Occipital lobe (tissue), 1 donor: ENCODE measurements at regions not wholly inside any gene's neighbourhood (a gene's known extent, or its start where the extent isn't known, plus 50 kb on each side); places are given as distances from the start of the nearest gene placed in this dataset.

Experiments
- DNase-seq: peaks from one replicate; lab custom pipeline; 2025; lab: John Stamatoyannopoulos, UW

DNA sequence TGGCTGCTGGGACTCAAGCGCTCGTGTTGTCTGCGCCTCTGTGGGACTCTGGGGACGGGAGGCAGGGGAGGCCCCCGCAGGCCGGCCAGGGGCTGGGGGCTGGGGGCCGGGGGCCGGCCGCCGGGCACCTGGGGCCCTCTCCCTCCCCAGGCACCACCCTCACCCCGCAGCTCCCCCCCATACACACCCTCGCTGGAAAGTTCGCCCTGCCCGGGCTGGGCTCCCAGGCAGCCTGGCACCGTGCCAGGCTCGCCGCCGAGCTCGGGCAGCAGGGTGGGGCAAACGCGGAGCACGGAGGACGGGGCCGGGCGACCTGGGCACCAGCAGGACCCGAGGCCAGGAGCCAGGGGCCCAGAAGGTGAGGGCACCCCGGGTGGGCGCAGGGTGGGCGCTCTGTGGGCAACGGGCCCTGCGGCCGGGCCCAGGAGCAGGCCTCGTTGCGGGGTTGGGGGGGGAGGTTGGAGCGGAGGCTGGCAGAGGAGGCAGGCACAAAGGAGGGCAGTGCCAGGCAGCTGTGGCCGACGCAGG lies 76.7 kb upstream of the WNT7B start:
- DNase-seq, result peak; percentile 81

DNA sequence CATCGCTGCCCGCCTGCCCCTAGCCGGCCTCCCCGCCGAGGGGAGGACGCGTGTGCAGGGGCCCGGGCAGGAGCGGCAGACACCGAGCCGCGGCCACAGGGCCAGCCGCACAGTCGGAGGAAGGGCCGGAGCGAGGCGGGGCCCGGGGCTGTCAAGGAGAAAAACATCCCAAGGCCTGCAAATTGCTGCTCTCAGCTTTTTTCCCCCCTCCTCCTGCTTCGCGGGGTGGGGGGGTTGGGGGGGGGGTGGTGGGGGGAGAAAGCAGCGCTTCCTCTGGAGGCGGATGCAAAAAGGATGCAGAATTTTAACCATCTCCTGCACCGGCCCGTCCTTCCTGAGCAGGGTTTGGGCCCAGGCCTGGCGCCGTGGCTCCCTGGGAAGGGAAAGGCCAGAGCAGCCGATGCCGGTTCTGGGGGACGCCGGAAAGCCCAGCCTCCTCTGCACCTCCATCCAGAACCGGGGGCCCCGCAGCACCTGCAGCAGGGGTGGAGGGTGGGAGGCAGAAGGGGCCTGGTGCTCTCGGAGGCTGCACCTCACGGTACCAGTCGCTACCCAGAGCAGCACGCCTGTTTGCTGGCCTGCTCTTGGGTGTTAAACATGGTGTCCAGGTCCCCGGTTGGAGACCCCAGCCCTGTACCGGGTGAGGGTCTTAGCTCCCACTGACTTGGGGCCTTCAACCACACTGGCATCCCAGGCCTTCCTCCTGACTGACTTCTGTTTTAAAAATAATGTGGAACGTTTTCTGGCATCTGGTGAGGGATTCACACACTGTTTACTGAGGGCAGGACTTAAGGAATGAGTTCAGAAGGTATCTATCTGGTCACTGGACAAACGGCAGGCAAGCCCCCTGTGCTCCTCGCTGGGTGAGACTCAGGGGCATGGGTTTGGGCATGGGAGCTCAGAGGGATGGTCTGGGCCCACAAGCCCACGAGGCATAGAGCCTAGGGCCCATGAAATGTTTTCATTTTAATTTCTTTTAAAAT lies 77.4 kb upstream of the WNT7B start:
- DNase-seq, result peak; percentile 80

DNA sequence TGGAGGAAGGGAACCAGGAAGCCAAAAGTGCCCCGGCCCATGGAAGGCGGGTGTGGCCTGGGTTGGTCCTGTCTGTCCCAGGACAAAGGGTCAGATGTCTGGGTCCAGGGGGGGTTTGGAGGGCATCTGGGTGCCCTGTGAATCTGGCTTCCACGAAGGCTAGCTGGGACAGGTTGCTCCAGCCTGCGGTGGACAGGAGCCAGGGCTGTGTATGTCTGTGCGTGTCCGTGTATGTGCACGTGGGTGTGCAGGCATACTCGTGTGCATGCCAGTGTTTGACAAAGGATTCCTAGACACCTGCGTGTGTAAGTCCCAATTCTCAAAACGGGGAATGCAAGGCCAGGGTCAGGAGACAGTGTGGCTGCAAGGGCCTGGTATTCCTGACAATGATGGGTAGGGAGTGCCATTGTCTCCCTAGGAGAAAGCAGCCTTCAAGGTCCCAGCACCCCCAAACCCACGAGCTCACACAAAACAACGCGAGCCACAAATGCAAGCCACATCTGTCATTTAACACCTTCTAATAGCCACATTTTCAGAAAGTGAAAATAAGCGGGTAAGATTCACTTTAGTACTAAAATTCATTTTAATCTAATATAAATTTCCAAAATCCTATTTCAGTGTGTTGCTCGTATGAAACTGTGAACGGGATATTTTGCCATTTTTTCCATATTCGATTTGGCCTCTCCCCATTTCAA lies 78.4 kb upstream of the WNT7B start:
- no peak for DNase-seq

DNA sequence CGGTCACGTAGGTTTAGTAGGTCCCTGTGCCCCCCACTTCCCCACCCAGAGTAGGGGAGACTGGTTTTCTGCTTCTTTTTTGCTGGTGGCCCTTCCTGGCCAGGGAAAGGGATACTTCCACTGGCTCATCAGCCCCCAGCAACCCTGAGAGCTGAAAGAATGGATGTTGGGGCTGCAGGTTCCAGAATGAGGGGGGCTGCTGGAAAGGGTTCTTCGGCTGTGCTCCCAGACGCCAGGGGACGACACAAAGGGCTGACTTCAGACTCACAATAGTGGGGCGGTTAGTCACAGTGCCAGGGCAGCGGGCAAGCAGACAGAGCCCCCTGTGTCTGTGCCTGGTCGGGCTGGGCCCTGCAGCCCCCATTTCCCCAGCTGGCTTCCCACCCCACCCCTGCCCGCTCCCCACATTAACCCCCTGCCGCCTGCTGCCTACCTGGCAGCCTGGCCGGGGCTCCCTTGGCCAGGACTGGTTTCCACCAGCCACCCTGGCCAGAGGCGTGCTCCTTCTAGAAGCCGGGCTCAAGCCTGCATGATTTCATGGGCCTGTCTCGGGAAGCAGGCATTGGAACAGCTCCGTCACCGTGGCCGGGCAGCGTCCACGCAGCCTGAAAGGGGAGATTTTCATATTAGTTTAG lies 79.1 kb upstream of the WNT7B start:
- peak; percentile 92 for DNase-seq

DNA sequence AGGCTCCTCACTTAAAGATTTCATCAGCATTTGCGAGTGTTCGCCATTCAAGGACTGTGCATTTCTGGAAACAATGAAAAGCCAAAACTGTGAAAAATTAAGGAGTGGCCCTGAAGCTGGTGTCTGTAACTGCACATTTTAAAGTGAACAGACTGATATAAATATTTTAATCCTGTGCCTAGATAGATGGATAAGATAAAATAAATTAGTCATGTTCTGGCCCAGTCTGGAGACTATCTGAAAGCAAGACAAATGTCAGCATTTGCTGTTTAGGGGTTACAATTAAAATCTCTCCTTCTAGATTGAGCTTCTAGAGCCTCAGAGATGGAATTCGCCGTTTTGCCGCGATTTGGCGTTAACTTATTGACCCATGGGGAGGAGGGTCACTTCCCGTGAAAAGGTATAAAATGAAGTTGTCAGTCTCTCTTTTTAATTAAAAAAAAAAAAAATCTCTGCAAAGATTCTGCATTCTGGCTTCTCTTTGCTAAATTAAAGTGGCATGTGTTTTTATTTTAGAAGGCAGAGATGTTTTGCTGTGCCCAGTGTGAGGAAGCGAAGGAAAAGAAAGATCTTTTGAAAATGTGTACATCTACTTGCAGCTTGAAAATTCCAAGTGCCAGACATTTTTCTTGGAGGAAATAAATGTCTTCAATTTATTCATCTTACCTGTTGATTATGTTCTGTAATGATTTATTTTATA lies 79.7 kb upstream of the WNT7B start:
- DNase-seq, result no peak

DNA sequence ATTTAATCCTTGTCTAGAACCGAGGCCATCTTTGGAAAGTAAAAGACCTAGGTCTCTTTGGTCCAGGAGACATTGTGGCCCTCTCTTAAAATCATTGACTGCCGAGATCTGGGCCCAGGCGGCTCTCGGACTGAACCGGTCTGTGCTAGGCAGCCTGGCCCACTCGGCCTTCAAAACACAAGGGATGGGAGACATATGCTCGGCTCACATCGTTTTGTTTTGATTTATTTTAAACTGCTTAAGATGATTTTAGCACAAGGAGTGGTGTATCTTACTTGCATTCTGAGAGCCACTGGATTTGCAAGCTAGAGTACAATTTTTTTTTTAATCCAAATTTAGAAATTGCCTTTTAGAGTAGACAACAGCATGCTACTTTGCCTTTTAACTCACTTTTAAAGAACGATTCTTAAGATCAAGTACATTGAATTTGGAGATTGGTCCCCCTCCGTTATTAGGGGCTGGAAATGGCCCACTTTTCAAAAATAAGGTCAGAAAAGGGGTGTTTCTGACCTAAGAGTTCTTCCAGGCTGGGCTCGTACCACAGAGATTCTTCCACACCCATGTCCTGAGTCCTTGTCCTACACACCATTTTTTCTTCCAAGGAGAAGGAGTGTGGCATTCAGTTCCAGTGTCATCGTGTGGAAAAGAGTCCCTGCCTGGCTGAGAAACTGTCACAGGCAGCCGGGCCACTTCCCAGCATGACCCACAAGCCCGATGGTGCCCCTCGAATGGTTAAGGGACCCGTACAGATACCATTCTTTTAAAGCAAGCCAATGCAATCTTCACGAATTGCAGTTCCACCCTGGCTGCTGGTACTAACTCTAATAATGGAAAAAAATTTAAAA lies 80.5 kb upstream of the WNT7B start:
- no peak for DNase-seq

DNA sequence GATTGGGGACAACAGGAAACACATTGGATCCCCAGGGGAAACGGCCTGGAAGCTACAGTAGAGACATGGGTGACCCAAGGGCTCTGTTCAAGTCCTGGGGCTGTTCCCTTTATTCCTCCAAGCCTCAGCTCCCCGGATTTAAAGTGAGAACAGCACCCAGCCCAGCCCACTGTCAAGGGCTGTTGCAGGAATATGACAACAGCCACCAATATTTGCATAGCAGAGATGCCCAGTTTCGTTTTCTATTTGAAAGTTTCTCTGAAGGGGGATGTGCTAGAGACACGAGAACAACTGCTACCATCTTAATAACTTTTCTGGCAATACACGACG lies 81.1 kb upstream of the WNT7B start:
- DNase-seq, result no peak

DNA sequence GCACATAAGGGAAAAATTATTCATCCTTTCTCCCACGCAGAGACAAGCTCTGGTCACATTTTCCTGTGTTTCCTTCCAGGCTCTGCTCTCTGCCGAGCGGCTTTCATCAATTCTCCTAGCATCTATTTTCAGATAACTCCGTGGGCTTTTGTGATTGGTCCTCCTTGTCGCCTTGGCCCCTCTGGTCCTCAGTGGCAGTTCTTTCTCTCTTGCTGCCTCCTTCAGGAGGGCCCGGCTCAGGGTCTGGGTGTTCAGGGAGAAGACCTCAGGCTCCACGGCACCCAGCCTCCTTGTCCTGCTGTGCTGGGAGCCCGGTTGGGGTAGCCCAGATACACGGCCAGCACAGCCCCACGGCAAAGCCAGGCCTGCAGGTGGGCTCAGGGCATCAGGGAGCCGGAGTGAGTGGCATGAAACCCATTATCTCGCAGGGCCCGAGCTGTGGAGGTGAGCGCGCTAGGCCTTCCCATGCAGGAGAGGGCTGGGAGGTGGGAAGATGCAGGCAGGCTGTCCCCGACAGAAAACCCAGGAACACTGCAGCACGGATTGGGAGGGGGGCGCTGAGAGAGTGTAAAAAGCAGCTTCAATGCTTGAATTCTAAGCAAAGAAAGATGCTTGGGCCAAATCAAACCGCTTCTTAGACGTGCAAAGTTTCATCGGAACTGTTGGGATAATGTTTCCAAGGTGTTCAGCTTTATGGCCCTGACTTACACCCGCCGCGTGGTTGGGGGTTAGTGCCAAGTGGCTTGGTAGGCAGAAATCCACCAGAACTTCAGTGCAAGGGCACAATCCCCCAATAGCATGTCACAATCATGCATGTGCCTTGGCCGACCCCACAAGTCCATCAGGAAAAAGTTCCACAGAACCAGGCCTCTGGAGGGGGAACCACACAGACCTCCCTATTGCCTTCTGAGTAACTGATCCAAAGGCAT lies 81.9 kb upstream of the WNT7B start:
- no peak for DNase-seq

DNA sequence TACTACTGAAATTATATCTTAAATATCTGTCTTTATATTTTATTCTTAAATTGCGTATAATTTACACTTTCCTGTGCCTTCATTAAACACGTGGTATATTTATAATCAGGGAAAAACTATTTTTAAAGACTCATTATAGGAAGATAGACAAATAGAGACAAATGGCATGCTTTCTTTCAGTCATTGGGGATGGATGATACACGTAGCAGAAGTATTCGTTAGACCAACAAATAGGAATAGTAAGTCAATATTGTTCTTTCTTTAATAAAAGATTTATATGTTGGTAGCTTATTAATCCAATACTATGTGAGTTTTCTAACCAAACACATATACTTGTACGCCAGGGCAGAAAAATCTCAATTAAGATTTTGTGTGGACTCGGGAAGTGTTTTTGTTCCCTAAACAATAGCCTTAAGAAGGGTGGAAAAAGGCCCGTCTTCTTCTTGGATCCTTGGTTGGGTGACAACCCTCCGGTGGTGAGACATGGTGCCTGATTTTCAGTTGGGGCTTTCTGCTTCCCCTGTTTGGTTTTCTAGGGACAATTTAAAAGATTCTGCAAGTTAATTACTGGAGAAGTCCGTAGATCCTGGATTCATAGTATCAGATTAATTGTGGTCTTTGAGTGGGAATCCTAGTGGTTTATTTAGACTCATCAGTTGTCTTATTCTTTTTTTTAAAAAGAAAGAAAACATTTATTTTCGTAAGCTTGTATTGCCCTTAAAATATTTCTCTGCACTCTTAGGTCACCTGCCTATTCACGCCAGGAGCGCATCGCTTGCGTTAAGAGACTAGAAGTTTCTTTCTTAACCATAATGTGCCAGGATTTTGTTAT lies 83.5 kb upstream of the WNT7B start:
- no peak for DNase-seq

DNA sequence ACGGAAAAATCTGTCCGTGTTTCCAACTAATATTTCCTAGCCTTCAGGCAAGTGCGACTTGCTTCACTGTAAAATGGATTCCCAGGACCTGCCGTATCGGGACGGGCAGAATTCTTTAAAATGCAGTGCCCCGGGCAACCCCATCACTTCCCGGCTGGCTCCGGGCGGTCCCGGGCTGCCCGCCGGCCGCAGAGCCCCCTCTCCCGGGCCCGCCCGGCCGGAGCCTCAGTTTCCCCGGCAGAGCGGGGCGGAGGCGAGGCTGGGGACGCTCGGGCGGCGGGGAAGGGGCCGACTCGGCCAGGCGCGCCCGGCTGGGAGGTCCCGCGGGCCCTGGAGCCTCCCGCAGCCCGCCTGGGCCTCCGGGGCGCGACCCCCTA lies 84.2 kb upstream of the WNT7B start:
- no peak for DNase-seq

DNA sequence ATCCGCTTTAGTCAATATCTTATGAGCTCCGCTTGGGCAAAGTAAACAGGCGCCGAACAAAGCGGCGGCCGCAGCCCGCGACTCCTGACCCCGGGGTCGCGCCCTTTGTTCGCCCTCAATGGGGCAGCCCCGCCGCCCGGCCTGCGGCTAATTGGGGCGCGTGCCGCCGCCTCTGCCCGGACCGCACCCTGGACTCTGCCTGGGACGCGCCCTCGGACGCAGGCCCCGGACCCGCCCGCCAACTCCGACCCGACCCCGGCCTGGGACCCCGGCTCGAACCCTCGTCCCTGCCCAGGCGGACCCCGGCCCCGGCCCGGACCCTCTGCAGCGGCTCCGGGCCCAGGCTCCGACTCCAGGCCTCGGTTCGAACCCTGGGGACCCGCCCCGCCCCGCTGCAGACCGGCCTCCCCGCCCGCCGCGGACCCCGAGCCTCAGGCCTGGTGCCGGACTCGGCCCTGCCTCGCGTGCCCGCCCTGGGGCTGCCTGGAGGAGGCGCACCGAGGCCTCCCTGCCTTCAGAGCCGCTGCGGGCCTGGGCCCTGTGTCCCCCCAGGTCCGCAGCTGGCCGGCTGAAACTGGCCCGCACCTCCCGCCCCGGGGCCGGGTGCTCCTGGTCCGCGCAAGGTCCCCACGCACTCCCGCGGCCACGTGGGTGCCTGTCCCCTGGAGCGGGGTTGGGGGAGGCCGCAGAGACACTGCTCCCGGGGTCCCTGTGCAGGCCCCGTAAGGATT lies 84.7 kb upstream of the WNT7B start:
- DNase-seq, result no peak

DNA sequence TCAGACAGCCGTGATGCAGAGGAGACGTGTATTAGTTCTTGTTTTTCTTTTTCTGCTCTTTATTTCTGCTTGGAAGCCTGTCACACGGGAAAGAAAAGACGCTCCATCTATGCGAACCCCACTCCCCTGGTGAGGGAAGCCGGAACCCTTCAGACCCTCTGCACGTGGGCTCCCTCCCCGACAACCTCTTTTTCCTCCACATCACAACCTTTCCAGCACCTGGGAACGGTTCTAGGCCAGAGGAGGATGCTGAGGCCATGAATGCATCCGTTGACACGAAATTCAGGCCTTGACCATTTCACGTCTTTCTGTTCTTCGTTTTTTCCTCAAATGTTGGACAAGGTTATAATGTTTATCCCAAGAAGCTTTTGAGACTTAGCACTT lies 85.3 kb upstream of the WNT7B start:
- no peak for DNase-seq

DNA sequence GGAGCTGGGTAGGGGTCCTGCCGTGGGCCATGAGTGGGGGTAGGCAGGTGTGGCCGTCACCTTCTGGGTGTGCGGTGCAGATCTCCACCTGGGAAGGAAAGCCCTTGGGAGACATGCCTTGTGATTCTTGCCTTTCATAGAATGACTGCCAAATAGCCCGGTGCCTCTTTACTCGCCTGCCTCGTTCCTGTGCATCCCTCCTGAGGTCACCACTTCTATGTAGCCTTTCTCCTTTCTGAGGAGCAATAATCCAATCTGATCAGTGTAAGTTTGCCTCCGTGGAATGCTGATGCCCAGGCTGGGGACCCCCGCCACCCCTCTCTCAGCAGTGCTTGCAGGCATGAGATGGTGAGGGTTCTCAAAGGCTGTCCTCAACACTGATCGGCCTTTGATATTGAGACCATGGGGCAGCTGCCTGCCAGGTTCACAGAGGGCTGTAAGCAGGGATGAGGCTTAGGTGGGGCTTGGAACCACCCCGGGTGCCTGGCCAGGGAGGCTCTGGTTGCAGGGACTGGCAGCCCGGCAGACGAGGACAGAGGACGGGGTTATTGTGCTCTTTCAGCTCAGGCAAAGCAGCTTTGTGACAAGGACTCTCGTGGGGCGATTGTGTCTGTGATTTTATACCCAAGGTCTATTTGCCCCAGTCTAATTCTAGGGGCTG lies 86.1 kb upstream of the WNT7B start:
- DNase-seq, result no peak

DNA sequence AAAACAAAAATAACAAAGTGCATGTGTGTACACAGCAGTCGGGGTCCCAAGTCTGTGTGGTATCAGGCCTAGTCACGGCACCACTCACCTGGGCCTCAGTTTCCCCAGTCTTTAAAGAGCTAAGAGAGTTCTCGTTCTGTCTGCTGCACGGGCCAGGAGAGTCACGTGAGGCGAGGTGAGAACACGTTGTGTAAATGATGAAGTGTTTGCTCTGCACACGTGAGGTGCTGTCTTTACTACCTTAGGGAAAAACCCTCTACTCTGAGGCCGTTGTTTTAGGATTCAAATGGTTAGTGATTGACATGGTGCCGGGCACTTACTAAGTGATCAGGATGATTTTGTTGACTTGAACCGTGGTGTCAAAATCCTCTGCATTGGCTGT lies 86.5 kb upstream of the PPARA start:
- no peak for DNase-seq

DNA sequence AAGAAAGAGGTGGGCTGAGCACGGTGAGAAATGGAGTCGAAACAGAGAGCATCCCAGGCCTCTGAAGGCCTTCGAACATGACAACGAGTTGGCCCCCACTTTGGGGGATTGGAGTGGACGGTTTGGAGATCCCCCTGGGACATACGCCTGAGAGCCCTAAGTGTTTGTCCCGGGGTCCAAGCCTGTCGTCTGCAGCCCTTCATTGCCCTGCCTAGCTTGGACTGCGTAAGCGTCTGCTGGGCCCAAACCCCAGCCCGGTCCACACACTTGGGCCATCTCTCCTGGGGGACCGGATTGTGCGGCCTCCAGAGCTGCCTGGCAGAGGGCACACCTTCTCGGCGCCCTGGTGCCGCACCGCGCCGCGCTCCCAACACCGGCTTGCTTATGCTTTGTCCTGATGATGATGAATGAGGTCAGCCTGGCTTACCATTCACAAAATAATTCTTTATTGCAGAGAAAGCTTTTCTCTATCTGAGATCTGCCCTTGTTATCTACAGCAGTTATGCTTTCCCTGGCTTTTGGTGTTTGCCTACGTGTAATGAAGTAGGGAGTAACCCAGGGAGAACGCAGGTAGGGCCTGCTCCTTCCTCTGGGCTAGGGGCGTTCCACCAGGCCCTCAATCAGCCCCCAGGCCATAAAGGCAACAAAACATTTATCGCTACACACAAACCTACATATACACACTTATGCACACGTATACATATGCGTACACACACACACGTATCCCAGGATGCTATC lies 85.9 kb upstream of the PPARA start:
- DNase-seq, result no peak

DNA sequence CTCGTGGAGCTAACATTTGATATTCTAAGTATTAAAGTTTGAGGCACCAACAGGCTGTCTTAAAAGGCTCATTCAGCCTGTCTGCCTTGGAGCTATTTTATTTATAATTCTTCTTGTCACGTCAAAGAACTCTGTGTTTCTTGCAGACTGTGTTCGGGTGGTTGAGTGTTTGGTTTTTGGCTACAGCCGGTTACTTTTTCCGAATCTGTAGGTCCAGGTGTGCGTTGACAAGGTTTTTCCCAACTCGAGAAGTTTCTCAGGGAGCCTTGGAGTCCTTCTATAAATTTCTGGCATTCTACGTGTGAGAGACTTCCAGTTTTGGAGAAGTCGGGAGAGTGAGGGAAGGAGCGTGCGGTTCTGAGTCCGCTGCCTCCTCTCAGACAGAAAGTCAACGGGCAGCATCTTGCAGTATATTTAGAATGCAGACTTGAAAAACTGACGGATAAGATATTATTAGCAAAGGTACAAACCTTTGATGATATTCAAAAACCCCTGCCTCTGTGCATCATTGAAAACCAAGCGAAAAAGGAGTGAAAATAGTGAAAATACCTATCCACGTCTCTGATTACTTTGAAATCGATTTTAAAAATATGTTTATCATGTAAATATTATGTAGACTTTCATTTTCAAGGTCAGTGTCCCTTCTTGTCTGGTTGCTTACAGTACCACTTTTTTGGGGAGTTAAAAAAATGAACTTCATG lies 85.2 kb upstream of the PPARA start:
- DNase-seq, result no peak
